GM06990 (cell line): ENCODE measurements at regions not wholly inside any gene's neighbourhood (a gene's known extent, or its start where the extent isn't known, plus 50 kb on each side); places are given as distances from the start of the nearest gene placed in this dataset.

Experiments
- DNase-seq: peaks from one replicate; pipeline ENCODE4 v3.0.0-alpha.2; 2011; ENCODE audit not compliant: insufficient read length; ENCODE audit errors: extremely low read depth
- H3K27me3 ChIP-seq: replicated peaks from 2 replicates; pipeline ENCODE4 v1.6.0; 2011; ENCODE audit warnings: low read length; ENCODE audit not compliant: control insufficient read depth, insufficient read depth
- H3K36me3 ChIP-seq: 2 replicates; pipeline ENCODE4 v1.5.1; 2011; ENCODE audit warnings: low read length; ENCODE audit not compliant: control insufficient read depth, insufficient read depth
- H3K4me3 ChIP-seq: replicated peaks from 2 replicates; pipeline ENCODE4 v1.5.1; 2011; ENCODE audit warnings: low read depth, mild to moderate bottlenecking, control low read depth, low read length
- TF ChIP-seq, protein P1 (sequence below): IDR thresholded peaks from 2 replicates; pipeline ENCODE4 v1.5.1; 2011; ENCODE audit warnings: low read length, control low read depth, mild to moderate bottlenecking, inconsistent platforms; ENCODE audit not compliant: insufficient read depth, poor library complexity, severe bottlenecking

GRCh38 chr4:56741595-56741994, 60.5 kb upstream of the HOPX start:
- TF ChIP-seq, protein P1, sequence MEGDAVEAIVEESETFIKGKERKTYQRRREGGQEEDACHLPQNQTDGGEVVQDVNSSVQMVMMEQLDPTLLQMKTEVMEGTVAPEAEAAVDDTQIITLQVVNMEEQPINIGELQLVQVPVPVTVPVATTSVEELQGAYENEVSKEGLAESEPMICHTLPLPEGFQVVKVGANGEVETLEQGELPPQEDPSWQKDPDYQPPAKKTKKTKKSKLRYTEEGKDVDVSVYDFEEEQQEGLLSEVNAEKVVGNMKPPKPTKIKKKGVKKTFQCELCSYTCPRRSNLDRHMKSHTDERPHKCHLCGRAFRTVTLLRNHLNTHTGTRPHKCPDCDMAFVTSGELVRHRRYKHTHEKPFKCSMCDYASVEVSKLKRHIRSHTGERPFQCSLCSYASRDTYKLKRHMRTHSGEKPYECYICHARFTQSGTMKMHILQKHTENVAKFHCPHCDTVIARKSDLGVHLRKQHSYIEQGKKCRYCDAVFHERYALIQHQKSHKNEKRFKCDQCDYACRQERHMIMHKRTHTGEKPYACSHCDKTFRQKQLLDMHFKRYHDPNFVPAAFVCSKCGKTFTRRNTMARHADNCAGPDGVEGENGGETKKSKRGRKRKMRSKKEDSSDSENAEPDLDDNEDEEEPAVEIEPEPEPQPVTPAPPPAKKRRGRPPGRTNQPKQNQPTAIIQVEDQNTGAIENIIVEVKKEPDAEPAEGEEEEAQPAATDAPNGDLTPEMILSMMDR = no peak

DNA sequence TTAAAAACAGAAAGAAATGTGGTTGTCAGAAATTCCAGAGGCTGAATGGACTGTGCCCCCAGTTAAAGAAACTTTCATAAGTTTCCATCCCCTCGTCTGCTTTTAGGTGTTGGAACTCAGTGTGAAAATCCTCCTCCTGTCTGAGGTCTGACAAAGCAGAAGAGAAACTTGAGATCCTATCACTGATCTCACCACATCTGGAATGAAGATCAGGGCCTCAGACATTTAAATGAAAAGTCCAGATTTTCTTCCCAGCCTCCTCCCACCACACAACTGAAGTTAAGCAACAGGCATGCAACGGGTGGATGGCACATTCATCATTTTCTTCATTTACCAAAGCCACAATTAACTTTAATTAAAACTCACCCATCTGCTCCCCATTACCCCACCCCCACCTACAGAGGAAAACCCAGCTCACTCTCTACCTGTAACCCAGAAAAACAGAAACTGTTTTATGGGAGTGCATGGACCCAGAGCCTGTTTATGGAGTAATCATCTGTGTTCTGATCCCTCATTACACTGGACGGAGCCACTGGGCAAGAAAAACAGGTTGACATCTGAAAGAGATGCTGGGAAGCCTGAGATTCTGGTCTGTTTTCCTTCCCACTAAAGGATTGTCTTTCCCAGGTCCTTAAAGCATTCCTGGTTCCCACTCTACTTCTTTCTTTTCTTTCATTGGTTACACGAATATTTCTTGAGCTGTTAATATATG, 58.1 kb upstream of the HOPX start:
- DNase-seq = no peak
- no peak overlapping the region for H3K4me3 ChIP-seq
- TF ChIP-seq, protein P1 = no peak
- no peaks in the 10 kb centered on the region for H3K36me3 ChIP-seq
- H3K27me3 ChIP-seq = no peaks in the 10 kb centered on the region

More at GRCh38 chr4:56741595-56741994, 60.5 kb upstream of the HOPX start:
- no peak for DNase-seq
- no peaks in the 10 kb centered on the region for H3K27me3 ChIP-seq
- H3K4me3 ChIP-seq = no peak overlapping the region
- no peaks in the 10 kb centered on the region for H3K36me3 ChIP-seq

DNA sequence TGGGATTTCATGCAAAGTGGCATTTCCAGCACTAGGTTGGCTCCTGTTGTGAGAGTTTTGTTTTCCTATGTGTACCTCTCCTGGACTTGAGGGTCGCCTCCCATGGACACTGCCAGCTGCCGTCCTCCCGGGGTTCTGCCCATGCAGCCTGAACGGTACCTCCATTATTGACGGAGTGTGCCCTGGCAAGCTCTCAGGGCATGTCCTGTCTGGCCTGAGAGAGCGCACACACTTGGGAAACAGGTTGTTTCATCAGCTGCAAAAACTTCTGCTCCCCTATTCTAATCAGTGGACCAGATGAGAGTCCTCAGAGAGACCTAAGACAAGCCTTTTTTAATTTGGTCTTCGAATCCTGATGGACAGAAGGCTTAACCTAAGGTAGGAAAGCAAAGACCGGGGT, 56.6 kb upstream of the HOPX start:
- TF ChIP-seq, protein P1 = no peak
- H3K4me3 ChIP-seq = no peak overlapping the region
- no peak for DNase-seq
- no peaks in the 10 kb centered on the region for H3K36me3 ChIP-seq
- H3K27me3 ChIP-seq = no peaks in the 10 kb centered on the region

- H3K27me3 ChIP-seq = 0 out of 2 replicates have a peak, but pooled peaks cover 2% of the 10 kb centered on the region
- no peak for DNase-seq
- no peaks in the 10 kb centered on the region for H3K36me3 ChIP-seq
- TF ChIP-seq, protein P1 = no peak
- no peak overlapping the region for H3K4me3 ChIP-seq
Observed at GRCh38 chr4:56733352-56733751, 52.3 kb upstream of the HOPX start.

- Histone ChIP-seq H3K27me3 (0 out of 2 replicates have a peak, but pooled peaks cover 2% of the 10 kb centered on the region), H3K4me3 (no peak overlapping the region), H3K36me3 (no peaks in the 10 kb centered on the region)
- DNase-seq = no peak
- TF ChIP-seq, protein P1 = no peak
Observed at GRCh38 chr4:56732301-56732700, 51.2 kb upstream of the HOPX start.
